Fibroblast of the aortic adventitia (primary cell): ENCODE measurements at regions not wholly inside any gene's neighbourhood (a gene's known extent, or its start where the extent isn't known, plus 50 kb on each side); places are given as distances from the start of the nearest gene placed in this dataset.

Source experiments
- DNase-seq: peaks from one replicate; pipeline ENCODE4 v3.0.0-alpha.2; 2010; ENCODE audit warnings: low read depth
- H3K4me3 ChIP-seq: 2 replicates; pipeline ENCODE4 v1.5.1; 2011; ENCODE audit warnings: low read depth, mild to moderate bottlenecking, control low read depth, low read length, moderate library complexity
- TF ChIP-seq, protein P1 (sequence below): IDR thresholded peaks from 2 replicates; pipeline ENCODE4 v1.5.1; 2011; ENCODE audit warnings: mild to moderate bottlenecking, low read length, control low read depth, inconsistent platforms; ENCODE audit not compliant: insufficient read depth

DNA sequence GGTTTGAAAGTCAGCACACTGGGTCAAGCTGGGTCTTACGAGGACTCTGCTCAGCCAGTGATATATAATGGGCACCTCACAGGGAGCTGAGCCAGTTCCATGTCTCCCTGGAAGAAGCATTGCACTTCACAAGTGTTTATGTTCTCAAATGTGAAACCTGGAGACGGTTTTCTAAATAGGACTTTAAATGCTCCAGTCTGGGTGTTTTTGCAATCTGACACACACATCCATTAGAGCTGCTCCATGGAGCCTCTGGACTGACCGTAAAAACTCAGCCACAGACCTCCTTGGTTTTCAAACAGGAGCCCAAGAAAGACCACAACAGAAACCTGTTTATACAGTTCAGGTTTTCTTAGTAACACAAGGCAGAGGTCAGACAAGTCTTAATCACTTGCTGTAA is 201.3 kb upstream of the LRIG1 start:
- DNase-seq: no peak
- TF ChIP-seq, protein P1, sequence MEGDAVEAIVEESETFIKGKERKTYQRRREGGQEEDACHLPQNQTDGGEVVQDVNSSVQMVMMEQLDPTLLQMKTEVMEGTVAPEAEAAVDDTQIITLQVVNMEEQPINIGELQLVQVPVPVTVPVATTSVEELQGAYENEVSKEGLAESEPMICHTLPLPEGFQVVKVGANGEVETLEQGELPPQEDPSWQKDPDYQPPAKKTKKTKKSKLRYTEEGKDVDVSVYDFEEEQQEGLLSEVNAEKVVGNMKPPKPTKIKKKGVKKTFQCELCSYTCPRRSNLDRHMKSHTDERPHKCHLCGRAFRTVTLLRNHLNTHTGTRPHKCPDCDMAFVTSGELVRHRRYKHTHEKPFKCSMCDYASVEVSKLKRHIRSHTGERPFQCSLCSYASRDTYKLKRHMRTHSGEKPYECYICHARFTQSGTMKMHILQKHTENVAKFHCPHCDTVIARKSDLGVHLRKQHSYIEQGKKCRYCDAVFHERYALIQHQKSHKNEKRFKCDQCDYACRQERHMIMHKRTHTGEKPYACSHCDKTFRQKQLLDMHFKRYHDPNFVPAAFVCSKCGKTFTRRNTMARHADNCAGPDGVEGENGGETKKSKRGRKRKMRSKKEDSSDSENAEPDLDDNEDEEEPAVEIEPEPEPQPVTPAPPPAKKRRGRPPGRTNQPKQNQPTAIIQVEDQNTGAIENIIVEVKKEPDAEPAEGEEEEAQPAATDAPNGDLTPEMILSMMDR: no peak
- H3K4me3 ChIP-seq: no peak overlapping the region

DNA sequence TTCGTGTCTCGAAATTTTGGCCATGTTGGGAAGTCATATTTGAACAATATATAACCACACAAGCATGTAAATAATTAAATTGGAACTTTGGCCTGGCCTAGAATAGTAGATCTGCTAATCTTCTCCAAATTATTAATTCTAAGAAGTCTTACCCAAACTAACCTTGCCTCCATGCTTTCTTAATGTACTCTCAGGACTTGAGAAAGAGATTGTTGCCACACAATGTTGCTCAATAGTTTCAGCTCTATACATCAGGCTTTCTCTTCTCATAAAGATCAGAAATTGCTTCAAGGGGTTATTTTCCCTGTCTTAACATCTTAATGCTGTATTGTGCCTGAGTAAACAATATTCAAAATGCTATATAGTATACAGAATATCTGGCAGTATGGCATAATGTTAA is 202.7 kb upstream of the LRIG1 start:
- TF ChIP-seq, protein P1: no peak
- H3K4me3 ChIP-seq: no peak overlapping the region
- no peak for DNase-seq

DNA sequence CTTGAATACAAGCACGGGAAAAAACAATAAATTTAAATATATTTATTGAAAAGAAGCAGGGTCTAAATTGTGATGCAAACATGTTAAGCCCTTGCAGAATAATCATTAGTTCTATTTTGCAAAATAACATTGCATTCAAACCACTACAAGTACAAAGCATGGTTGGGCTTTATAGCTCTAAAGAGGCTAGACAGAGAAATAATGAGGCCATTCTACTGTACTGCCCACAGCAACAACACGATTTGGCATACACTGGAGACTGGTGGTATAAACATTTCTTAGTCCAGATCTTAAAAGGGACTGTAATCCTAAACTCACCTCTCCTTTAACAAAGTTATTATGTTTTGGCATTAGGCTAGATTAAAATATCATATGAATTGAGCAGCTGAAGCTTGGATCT is 204.3 kb upstream of the LRIG1 start:
- TF ChIP-seq, protein P1: no peak
- no peak overlapping the region for H3K4me3 ChIP-seq
- no peak for DNase-seq

DNA sequence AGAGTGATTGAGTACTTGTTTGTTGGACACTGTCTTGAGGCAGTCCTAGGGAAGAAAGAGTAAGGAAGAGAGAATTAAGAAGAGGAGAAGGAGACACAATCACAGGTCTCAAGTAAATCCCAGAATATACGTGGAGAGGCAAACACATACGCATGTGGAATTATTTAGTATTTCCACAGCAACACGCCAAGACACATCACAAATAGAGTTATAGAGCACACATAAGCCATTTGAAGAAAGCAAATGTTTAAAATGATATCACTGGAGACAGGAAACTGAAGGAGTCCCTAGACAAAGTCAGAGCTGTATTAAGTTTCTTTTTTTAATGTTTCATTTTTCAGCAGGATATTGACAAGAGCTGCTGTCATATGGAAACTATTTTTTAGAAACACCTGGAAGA is 206.1 kb upstream of the LRIG1 start:
- H3K4me3 ChIP-seq: no peak overlapping the region
- TF ChIP-seq, protein P1: no peak
- no peak for DNase-seq

DNA sequence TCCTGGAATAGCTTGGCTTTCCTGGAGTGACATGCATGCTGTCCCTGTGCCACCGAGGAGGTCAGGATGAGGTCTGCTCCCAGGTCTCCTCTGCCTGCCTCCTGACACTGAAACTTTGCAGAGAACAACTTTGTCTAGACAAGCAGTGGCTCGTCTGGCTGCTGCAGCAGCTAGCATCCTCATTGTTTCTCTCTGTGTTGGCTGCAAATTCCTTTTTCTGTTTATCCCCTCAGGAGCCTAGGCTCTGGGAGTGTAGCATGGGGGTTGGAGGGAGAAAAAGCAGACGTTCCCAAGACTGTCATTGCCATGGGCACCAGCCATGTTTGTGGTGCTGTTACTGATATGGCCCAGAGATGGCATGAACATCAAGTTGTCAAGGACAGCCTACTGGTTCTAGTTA is 208.7 kb upstream of the LRIG1 start:
- DNase-seq: no peak
- H3K4me3 ChIP-seq: no peak overlapping the region
- TF ChIP-seq, protein P1: no peak

- no peak overlapping the region for H3K4me3 ChIP-seq
- TF ChIP-seq, protein P1: no peak
- no peak for DNase-seq
These were observed 211.4 kb upstream of the LRIG1 start for GRCh38 chr3:66712210-66712609.

DNA sequence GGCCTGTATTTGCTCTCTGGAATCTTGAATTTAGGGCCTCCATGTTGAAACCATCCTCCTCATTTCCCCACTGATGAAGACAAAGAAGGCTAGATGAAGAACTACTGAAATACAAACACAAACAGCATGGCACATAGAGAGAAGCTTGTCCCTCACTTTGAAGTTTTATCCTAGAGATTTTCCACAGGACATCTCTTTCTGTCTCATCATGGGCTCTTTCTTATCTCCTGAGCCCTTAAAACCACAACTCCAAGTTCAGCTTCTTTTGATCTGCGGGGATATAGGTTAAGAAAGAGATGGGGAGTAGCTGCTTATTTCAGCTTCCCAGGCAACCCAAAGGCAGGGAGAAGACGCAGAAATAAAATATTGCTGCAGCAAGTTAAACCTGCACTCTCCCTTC is 213.1 kb upstream of the LRIG1 start:
- TF ChIP-seq, protein P1: no peak
- no peak for DNase-seq
- no peak overlapping the region for H3K4me3 ChIP-seq
